GM18505 (cell line): ENCODE measurements at regions not wholly inside any gene's neighbourhood (a gene's known extent, or its start where the extent isn't known, plus 50 kb on each side); places are given as distances from the start of the nearest gene placed in this dataset.

Experiments
- ATAC-seq: cut with Tn5 transposase; IDR thresholded peaks from one replicate; pipeline ENCODE4 v1.9.1; 2021; ENCODE audit not compliant: unreplicated experiment
- POLR2A ChIP-seq: IDR thresholded peaks from 4 replicates; pipeline ENCODE4 v1.6.1; 2011; ENCODE audit warnings: borderline replicate concordance; ENCODE audit not compliant: insufficient read depth, insufficient read length; ENCODE audit errors: extremely low read depth

- TF ChIP-seq POLR2A, result no peak
- ATAC-seq, result no peak
Measured at GRCh38 chr13:78722700-78723099, 63.7 kb upstream of the OBI1 start.

GRCh38 chr13:78719367-78719766, 60.4 kb upstream of the OBI1 start:
- no peak for TF ChIP-seq POLR2A
- no peak for ATAC-seq

GRCh38 chr13:78714717-78715116, 55.8 kb upstream of the OBI1 start:
- no peak for ATAC-seq
- no peak for TF ChIP-seq POLR2A

GRCh38 chr13:78712831-78713230, 53.9 kb upstream of the OBI1 start:
- no peak for ATAC-seq
- TF ChIP-seq POLR2A, result no peak

- ATAC-seq, result no peak
- no peak for TF ChIP-seq POLR2A
Measured at GRCh38 chr13:78709028-78709427, 50.1 kb upstream of the OBI1 start.
